GM12873 (cell line): ENCODE measurements at regions not wholly inside any gene's neighbourhood (a gene's known extent, or its start where the extent isn't known, plus 50 kb on each side); places are given as distances from the start of the nearest gene placed in this dataset.

Source experiments
- CTCF ChIP-seq: IDR thresholded peaks from 2 replicates; pipeline ENCODE4 v1.5.1; 2012; ENCODE audit warnings: low read depth, mild to moderate bottlenecking, moderate library complexity, low read length, control low read depth; ENCODE audit not compliant: insufficient read depth; ENCODE audit errors: missing control alignments

GRCh38 chr16:5605404-5605803 is 507.8 kb upstream of the EEF2KMT start:
- no peak for TF ChIP-seq CTCF

- peak; percentile 13 for TF ChIP-seq CTCF
Observed at GRCh38 chr16:5604770-5605169, 507.2 kb upstream of the EEF2KMT start.

- TF ChIP-seq CTCF: no peak
Observed at GRCh38 chr16:5603836-5604235, 506.2 kb upstream of the EEF2KMT start.

- TF ChIP-seq CTCF: no peak
Observed at GRCh38 chr16:5601957-5602356, 504.4 kb upstream of the EEF2KMT start.

GRCh38 chr16:5598793-5599192 is 501.2 kb upstream of the EEF2KMT start:
- TF ChIP-seq CTCF: no peak

- TF ChIP-seq CTCF: no peak
Observed at GRCh38 chr16:5595849-5596248, 498.3 kb upstream of the EEF2KMT start.

- TF ChIP-seq CTCF: no peak
Observed at GRCh38 chr16:5590416-5590815, 492.8 kb upstream of the EEF2KMT start.
